ENCODE measurements at regions not wholly inside any gene's neighbourhood (a gene's known extent, or its start where the extent isn't known, plus 50 kb on each side); places are given as distances from the start of the nearest gene placed in this dataset.

GRCh38 chr20:57936636-57937385, 227.0 kb upstream of the PMEPA1 start:
- TF ChIP-seq CTCF (IDR thresholded peaks at IDR 0.05), result no peak
- TF ChIP-seq POLR2A (IDR thresholded peaks at IDR 0.05), result no peak
- no peak for TF ChIP-seq POLR2AphosphoS5 (IDR thresholded peaks at IDR 0.05)

All from breast epithelium (tissue), 3 donors.